IMR-90 (cell line): ENCODE measurements at regions not wholly inside any gene's neighbourhood (a gene's known extent, or its start where the extent isn't known, plus 50 kb on each side); places are given as distances from the start of the nearest gene placed in this dataset.

Experiments
- ATAC-seq: fragments of 200-7000 bp; cut with Tn5 transposase; 2 replicates; pipeline ENCODE4 v1.9.1; 2020; ENCODE audit warnings: low read depth, mild to moderate bottlenecking, moderate library complexity
- BruUV-seq: library from RNA; stranded (reverse); fragments of 400-500 nt; replicated peaks from 2 replicates; lab custom pipeline; 2021; lab: Mats Ljungman, UMichigan
- CTCF ChIA-PET: fragments of 300-600 bp; formaldehyde crosslinking; extraction: SDS; loops from one replicate; lab custom pipeline; 2021; ENCODE audit warnings: antibody characterized with exemption; lab: Yijun Ruan, JAX
- POLR2A ChIA-PET: fragments of 300-600 bp; sonication (Branson Sonifier 250); formaldehyde crosslinking; loops from one replicate; lab custom pipeline; 2022; ENCODE audit warnings: antibody characterized with exemption; ENCODE audit not compliant: unreplicated experiment; lab: Charles Lee
- DNase-seq: peaks from one replicate; pipeline ENCODE4 v3.0.0; 2013
- H2AFZ ChIP-seq: replicated peaks from 2 replicates; pipeline ENCODE3; 2013; ENCODE audit warnings: low read length, mild to moderate bottlenecking; ENCODE audit not compliant: poor library complexity
- H2AK5ac ChIP-seq: 2 replicates; pipeline ENCODE4 v1.6.1; 2013; ENCODE audit warnings: low read depth, low read length, inconsistent platforms
- H2AK9ac ChIP-seq: replicated peaks from 2 replicates; pipeline ENCODE3; 2013; ENCODE audit warnings: mild to moderate bottlenecking, low read depth, low read length, moderate library complexity; ENCODE audit not compliant: poor library complexity
- H2BK120ac ChIP-seq: 2 replicates; pipeline ENCODE4 v1.6.1; 2013; ENCODE audit warnings: low read depth, low read length, inconsistent platforms
- H2BK15ac ChIP-seq: 3 replicates; pipeline ENCODE4 v1.6.1; 2013; ENCODE audit warnings: low read depth, low read length, inconsistent platforms
- H2BK20ac ChIP-seq: 2 replicates; pipeline ENCODE4 v1.6.1; 2013; ENCODE audit warnings: low read depth, mild to moderate bottlenecking, inconsistent platforms, low read length, moderate library complexity
- H2BK5ac ChIP-seq: 2 replicates; pipeline ENCODE4 v1.6.1; 2013; ENCODE audit warnings: mild to moderate bottlenecking, low read depth, low read length, inconsistent platforms; ENCODE audit not compliant: poor library complexity, severe bottlenecking
- H3K14ac ChIP-seq: replicated peaks from 2 replicates; pipeline ENCODE4 v1.6.1; 2013; ENCODE audit warnings: low read depth, low read length, inconsistent platforms
- H3K18ac ChIP-seq: 2 replicates; pipeline ENCODE4 v1.6.1; 2013; ENCODE audit warnings: low read depth, low read length, control low read depth
- H3K23ac ChIP-seq: 2 replicates; pipeline ENCODE4 v1.6.1; 2013; ENCODE audit warnings: low read depth, low read length, inconsistent platforms
- H3K27ac ChIP-seq: 2 replicates; pipeline ENCODE4 v1.5.1; 2013; ENCODE audit warnings: mild to moderate bottlenecking, control low read depth, low read length; ENCODE audit not compliant: insufficient read depth
- H3K27me3 ChIP-seq: 2 replicates; pipeline ENCODE4 v1.6.1; 2013; ENCODE audit warnings: low read length; ENCODE audit not compliant: control insufficient read depth, insufficient read depth
- H3K36me3 ChIP-seq: 2 replicates; pipeline ENCODE4 v1.6.1; 2013; ENCODE audit warnings: low read length, mixed read lengths; ENCODE audit not compliant: control insufficient read depth, insufficient read depth
- H3K4ac ChIP-seq: 2 replicates; pipeline ENCODE4 v1.6.1; 2013; ENCODE audit warnings: low read depth, low read length, inconsistent platforms
- H3K4me1 ChIP-seq: 2 replicates; pipeline ENCODE4 v1.6.1; 2013; ENCODE audit warnings: low read length, mixed read lengths; ENCODE audit not compliant: control insufficient read depth, insufficient read depth
- H3K4me2 ChIP-seq: 2 replicates; pipeline ENCODE4 v1.6.1; 2013; ENCODE audit warnings: low read depth, mild to moderate bottlenecking, control low read depth, low read length, moderate library complexity
- H3K4me3 ChIP-seq: 2 replicates; pipeline ENCODE4 v1.5.1; 2013; ENCODE audit warnings: low read depth, mild to moderate bottlenecking, control low read depth, low read length, moderate library complexity; ENCODE audit not compliant: insufficient read depth
- H3K56ac ChIP-seq: 2 replicates; pipeline ENCODE4 v1.6.1; 2013; ENCODE audit warnings: low read length, inconsistent platforms; ENCODE audit not compliant: insufficient read depth; ENCODE audit errors: extremely low read depth
- H3K79me1 ChIP-seq, 2 experiments: 2 replicates each; pipeline ENCODE4 v1.6.1; 2013; ENCODE audit warnings: low read length in 2 of 2, inconsistent platforms in 1 of 2, low read depth in 1 of 2
- H3K9ac ChIP-seq: 2 replicates; pipeline ENCODE4 v1.6.1; 2013; ENCODE audit warnings: low read depth, low read length, control low read depth
- H3K9me1 ChIP-seq: 2 replicates; pipeline ENCODE4 v1.6.1; 2013; ENCODE audit warnings: low read length, inconsistent platforms; ENCODE audit not compliant: insufficient read depth
- H3K9me3 ChIP-seq: 2 replicates; pipeline ENCODE4 v1.6.1; 2013; ENCODE audit warnings: low read length; ENCODE audit not compliant: control insufficient read depth, insufficient read depth
- H4K20me1 ChIP-seq: 2 replicates; pipeline ENCODE4 v1.6.1; 2013; ENCODE audit warnings: low read length, inconsistent platforms; ENCODE audit not compliant: insufficient read depth
- H4K5ac ChIP-seq: 2 replicates; pipeline ENCODE4 v1.6.1; 2013; ENCODE audit warnings: mild to moderate bottlenecking, low read depth, low read length, control low read depth
- H4K8ac ChIP-seq, 2 experiments: 2 replicates each; pipeline ENCODE4 v1.6.1; 2013; ENCODE audit warnings: low read depth in 2 of 2, low read length in 2 of 2, control low read depth in 1 of 2, inconsistent platforms in 1 of 2
- H4K91ac ChIP-seq: 2 replicates; pipeline ENCODE4 v1.6.1; 2013; ENCODE audit warnings: low read depth, low read length, inconsistent platforms; ENCODE audit not compliant: insufficient read depth
- BHLHE40 ChIP-seq: fragments of 150-350 bp; IDR thresholded peaks from 2 replicates; pipeline ENCODE4 v1.6.1; 2016; ENCODE audit warnings: mild to moderate bottlenecking, low read depth, low read length
- CEBPB ChIP-seq: IDR thresholded peaks from 2 replicates; pipeline ENCODE4 v1.6.1; 2012; ENCODE audit warnings: low read depth, low read length, improper control_type of control experiment
- CHD1 ChIP-seq: IDR thresholded peaks from 2 replicates; pipeline ENCODE4 v1.6.1; 2012; ENCODE audit warnings: low read depth, low read length, improper control_type of control experiment
- CTCF ChIP-seq: conservative IDR thresholded peaks from 2 replicates; pipeline ENCODE4 v1.5.1; 2012; ENCODE audit warnings: mild to moderate bottlenecking, low read depth, low read length, improper control_type of control experiment
- ELK1 ChIP-seq: fragments of 150-350 bp; IDR thresholded peaks from 2 replicates; pipeline ENCODE4 v1.6.1; 2016; ENCODE audit warnings: low read depth, mild to moderate bottlenecking, low read length, moderate library complexity, borderline replicate concordance
- FOS ChIP-seq: fragments of 150-350 bp; IDR thresholded peaks from 2 replicates; pipeline ENCODE4 v1.6.1; 2016; ENCODE audit warnings: low read depth, low read length
- MAFK ChIP-seq: IDR thresholded peaks from 2 replicates; pipeline ENCODE4 v1.6.1; 2012; ENCODE audit warnings: low read depth, low read length, improper control_type of control experiment
- MAZ ChIP-seq: IDR thresholded peaks from 2 replicates; pipeline ENCODE4 v1.6.1; 2012; ENCODE audit warnings: low read depth, mild to moderate bottlenecking, low read length, improper control_type of control experiment, moderate library complexity, borderline replicate concordance
- MXI1 ChIP-seq: IDR thresholded peaks from 2 replicates; pipeline ENCODE4 v1.6.1; 2012; ENCODE audit warnings: low read depth, mild to moderate bottlenecking, low read length, moderate library complexity, borderline replicate concordance
- NFE2L2 ChIP-seq: fragments of 150-350 bp; IDR thresholded peaks from 2 replicates; pipeline ENCODE4 v1.6.1; 2016; ENCODE audit warnings: low read depth, mild to moderate bottlenecking, low read length
- POLR2A ChIP-seq: IDR thresholded peaks from 2 replicates; pipeline ENCODE4 v1.6.1; 2012; ENCODE audit warnings: mild to moderate bottlenecking, low read depth, low read length
- RCOR1 ChIP-seq: IDR thresholded peaks from 2 replicates; pipeline ENCODE4 v1.6.1; 2012; ENCODE audit warnings: mild to moderate bottlenecking, low read length, improper control_type of control experiment; ENCODE audit not compliant: insufficient replicate concordance
- RFX5 ChIP-seq: IDR thresholded peaks from 2 replicates; pipeline ENCODE4 v1.8.0; 2012; ENCODE audit warnings: low read depth, mild to moderate bottlenecking, low read length, moderate library complexity
- SMC3 ChIP-seq: fragments of 150-350 bp; IDR thresholded peaks from 2 replicates; pipeline ENCODE4 v1.6.1; 2016; ENCODE audit warnings: low read depth, mild to moderate bottlenecking, antibody characterized with exemption, low read length, moderate library complexity
- USF2 ChIP-seq: fragments of 150-350 bp; IDR thresholded peaks from 2 replicates; pipeline ENCODE4 v1.6.1; 2017; ENCODE audit warnings: mild to moderate bottlenecking, antibody characterized with exemption, low read length, low read depth
- WGBS, 2 experiments: methylation state at CpG; one replicate each; pipeline versions ENCODE4 v1.1.5 to v1.1.7; 2013; ENCODE audit warnings: missing lambda C conversion rate in 2 of 2; ENCODE audit not compliant: insufficient read length in 1 of 2; ENCODE audit errors: extremely low coverage in 2 of 2; 5-methylcytosine and 5-hydroxymethylcytosine counted together
- dilution Hi-C: fragments of 300-500 bp; cut with HindIII; formaldehyde crosslinking; loops from one replicate; pipeline ENCODE4 v1.14.3; 2018; ENCODE audit warnings: low sequenced_read_pairs; ENCODE audit not compliant: unreplicated experiment
- in situ Hi-C: fragments of 300-500 bp; cut with MboI; formaldehyde crosslinking; loops from 3 replicates; pipeline ENCODE4 v1.14.3; 2019; ENCODE audit warnings: low sequenced_read_pairs, inconsistent platforms, mixed read lengths
- intact Hi-C: fragments of 100-400 bp; cut with micrococcal nuclease; formaldehyde crosslinking; loops from 2 replicates; pipeline ENCODE4 v1.10.0; 2022

- in situ Hi-C loops, result no loop called here
- Histone ChIP-seq H2BK20ac (no peak overlapping the region), H3K9me3 (no peaks in the 10 kb centered on the region), H3K18ac (no peak overlapping the region), H2BK15ac (no peak overlapping the region), H3K56ac (no peak overlapping the region), H4K91ac (no peak overlapping the region), H3K4me3 (no peak overlapping the region), H4K8ac (no peak overlapping the region), H2BK5ac (no peak overlapping the region), H3K4me2 (no peak overlapping the region), H4K5ac (no peak overlapping the region), H3K36me3 (no peaks in the 10 kb centered on the region), H3K27ac (no peak overlapping the region), H3K9ac (no peak overlapping the region), H4K20me1 (no peaks in the 10 kb centered on the region; the same call in 1 of the 2 replicates), H2BK120ac (no peak overlapping the region), H3K14ac (no peak overlapping the region), H3K9me1 (no peaks in the 10 kb centered on the region), H2AK5ac (no peak overlapping the region), H3K79me1 (no peaks in the 10 kb centered on the region), H2AFZ (no peak overlapping the region), H3K27me3 (no peaks in the 10 kb centered on the region; the same call in 1 of the 2 replicates), H3K23ac (no peak overlapping the region), H3K4ac (no peak overlapping the region), H3K4me1 (no peaks in the 10 kb centered on the region), H2AK9ac (no peak overlapping the region)
- dilution Hi-C loops, result no loop called here
- POLR2A ChIA-PET, result no interaction called here
- no TSS peak for BruUV-seq
- intact Hi-C loops, result no loop called here
- TF ChIP-seq BHLHE40 (no peak), RFX5 (no peak), NFE2L2 (no peak), MAFK (no peak), CEBPB (no peak), MXI1 (no peak), RCOR1 (no peak), MAZ (no peak), POLR2A (no peak), SMC3 (no peak), ELK1 (no peak), CTCF (no peak), CHD1 (no peak), USF2 (no peak), FOS (no peak)
- ATAC-seq (no peak), DNase-seq (no peak)
- WGBS, 2 experiments, result no CpG with 5 or more reads among the region's 2 CpGs
- CTCF ChIA-PET, result no interaction called here
Observed at GRCh38 chr13:59519819-59520218, 643.9 kb downstream of the DIAPH3 start.
